Stomach (tissue), 8 donors: ENCODE measurements at regions not wholly inside any gene's neighbourhood (a gene's known extent, or its start where the extent isn't known, plus 50 kb on each side); places are given as distances from the start of the nearest gene placed in this dataset.

ENCODE experiments used
- DNase-seq, 2 donors: peaks; one replicate each; pipeline versions ENCODE4 v3.0.0 to v3.0.0-alpha.2; 2013 to 2019
- H3K27ac ChIP-seq, 5 donors: fragments of 200-600 bp in 4 of 5; sonication (generic) in 4 of 5; one replicate each; pipeline ENCODE4 v1.5.1; 2013 to 2019; ENCODE audit warnings: mild to moderate bottlenecking in 1 of 5, moderate library complexity in 1 of 5
- H3K27me3 ChIP-seq, 3 donors: fragments of 200-600 bp; sonication (generic); one replicate each; pipeline ENCODE4 v1.5.1; 2017 to 2019; ENCODE audit warnings: mixed run types in 1 of 3
- H3K36me3 ChIP-seq, 4 donors: fragments of 200-600 bp; sonication (generic); 1 replicate in 3 of 4; 2 replicates in 1 of 4; pipeline ENCODE4 v1.5.1; 2016 to 2019
- H3K4me1 ChIP-seq, 4 donors: fragments of 200-600 bp; sonication (generic); one replicate each; pipeline ENCODE4 v1.5.1; 2016 to 2019
- H3K4me3 ChIP-seq, 4 donors: fragments of 200-600 bp; sonication (generic) in 3 of 4; one replicate each; pipeline ENCODE4 v1.5.1; 2016 to 2019; ENCODE audit warnings: mild to moderate bottlenecking in 1 of 4
- H3K9me3 ChIP-seq, 4 donors: fragments of 200-600 bp; sonication (generic); one replicate each; pipeline ENCODE4 v1.5.1; 2016 to 2019
- EP300 ChIP-seq: sonication (generic); formaldehyde crosslinking; IDR thresholded peaks from one replicate; pipeline ENCODE4 v1.6.1; 2017; ENCODE audit warnings: antibody characterized with exemption
- POLR2A ChIP-seq, 4 donors: fragments of 450-650 bp; IDR thresholded peaks; one replicate each; pipeline ENCODE4 v1.6.1; 2016; ENCODE audit warnings: antibody characterized with exemption in 4 of 4, control low read depth in 2 of 4, mild to moderate bottlenecking in 1 of 4, moderate library complexity in 1 of 4
- POLR2AphosphoS5 ChIP-seq, 3 donors: sonication (generic); formaldehyde crosslinking; IDR thresholded peaks; one replicate each; pipeline ENCODE4 v1.6.1; 2016; ENCODE audit warnings: antibody characterized with exemption in 3 of 3
- WGBS, 5 donors: extraction: QIAGEN DNeasy Blood & Tissue Kit in 3 of 5; methylation state at CpG; one replicate each; pipeline versions ENCODE4 v1.1.5 to v1.1.7; 2013 to 2018; 5-methylcytosine and 5-hydroxymethylcytosine counted together
- intact Hi-C: fragments of 100-400 bp; cut with DNase I; formaldehyde crosslinking; loops from one replicate; pipeline ENCODE4 v1.15.1; 2023; ENCODE audit warnings: low total_unique reads
- TF ChIP-seq, protein P1 (sequence below), 7 experiments: fragments of 450-650 bp in 4 of 7; fragments of 200-600 bp in 3 of 7; sonication (generic) in 3 of 7; IDR thresholded peaks; one replicate each; pipeline ENCODE4 v1.5.1; 2016 to 2019; ENCODE audit warnings: antibody characterized with exemption in 7 of 7, control low read depth in 2 of 7, mild to moderate bottlenecking in 1 of 7
- donor health status: healthy with polysubstance abuse.
- donor health status: Bipolar disorder and iron deficiency.
- donor health status: healthy.

DNA sequence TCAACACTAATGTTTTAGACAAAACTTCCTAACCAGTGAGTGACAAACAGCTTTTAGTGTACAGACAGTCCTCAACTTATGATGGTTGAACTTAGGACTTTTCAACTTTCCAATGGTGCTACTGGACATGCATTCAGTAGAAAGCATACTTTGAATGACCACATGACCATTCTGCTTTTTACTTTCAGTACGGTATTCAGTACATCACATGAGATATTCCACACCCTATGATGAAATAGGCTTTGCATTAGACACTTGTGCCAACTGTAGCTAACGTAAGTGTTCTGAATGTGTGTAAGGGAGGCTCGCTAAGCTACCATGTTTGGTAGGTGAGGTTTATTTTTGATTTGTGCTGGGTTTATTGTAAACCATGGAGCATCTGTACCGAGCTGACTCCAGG is 113.7 kb downstream of the WNT7A start:
- 63 to 75% (median 69%) methylated on average over 4 of the region's 4 CpGs for WGBS, 5 donors
- no peak overlapping the region for H3K27ac ChIP-seq
- H3K4me3 ChIP-seq = no peak overlapping the region
- H3K4me1 ChIP-seq = no peaks in the 10 kb centered on the region
- DNase-seq = no peak
- no peak for TF ChIP-seq POLR2AphosphoS5 (IDR thresholded peaks at IDR 0.05)
- TF ChIP-seq, protein P1, sequence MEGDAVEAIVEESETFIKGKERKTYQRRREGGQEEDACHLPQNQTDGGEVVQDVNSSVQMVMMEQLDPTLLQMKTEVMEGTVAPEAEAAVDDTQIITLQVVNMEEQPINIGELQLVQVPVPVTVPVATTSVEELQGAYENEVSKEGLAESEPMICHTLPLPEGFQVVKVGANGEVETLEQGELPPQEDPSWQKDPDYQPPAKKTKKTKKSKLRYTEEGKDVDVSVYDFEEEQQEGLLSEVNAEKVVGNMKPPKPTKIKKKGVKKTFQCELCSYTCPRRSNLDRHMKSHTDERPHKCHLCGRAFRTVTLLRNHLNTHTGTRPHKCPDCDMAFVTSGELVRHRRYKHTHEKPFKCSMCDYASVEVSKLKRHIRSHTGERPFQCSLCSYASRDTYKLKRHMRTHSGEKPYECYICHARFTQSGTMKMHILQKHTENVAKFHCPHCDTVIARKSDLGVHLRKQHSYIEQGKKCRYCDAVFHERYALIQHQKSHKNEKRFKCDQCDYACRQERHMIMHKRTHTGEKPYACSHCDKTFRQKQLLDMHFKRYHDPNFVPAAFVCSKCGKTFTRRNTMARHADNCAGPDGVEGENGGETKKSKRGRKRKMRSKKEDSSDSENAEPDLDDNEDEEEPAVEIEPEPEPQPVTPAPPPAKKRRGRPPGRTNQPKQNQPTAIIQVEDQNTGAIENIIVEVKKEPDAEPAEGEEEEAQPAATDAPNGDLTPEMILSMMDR (IDR thresholded peaks at IDR 0.05) = no peak
- TF ChIP-seq POLR2A (IDR thresholded peaks at IDR 0.05) = no peak
- TF ChIP-seq EP300 = no peak
- peaks cover 0 to 14% (median 1%) of the 10 kb centered on the region in 4 donors for H3K9me3 ChIP-seq
- peaks cover 0 to 7% (median 0%) of the 10 kb centered on the region in 3 donors for H3K27me3 ChIP-seq
- no peaks in the 10 kb centered on the region for H3K36me3 ChIP-seq
- intact Hi-C loops = no loop called here

DNA sequence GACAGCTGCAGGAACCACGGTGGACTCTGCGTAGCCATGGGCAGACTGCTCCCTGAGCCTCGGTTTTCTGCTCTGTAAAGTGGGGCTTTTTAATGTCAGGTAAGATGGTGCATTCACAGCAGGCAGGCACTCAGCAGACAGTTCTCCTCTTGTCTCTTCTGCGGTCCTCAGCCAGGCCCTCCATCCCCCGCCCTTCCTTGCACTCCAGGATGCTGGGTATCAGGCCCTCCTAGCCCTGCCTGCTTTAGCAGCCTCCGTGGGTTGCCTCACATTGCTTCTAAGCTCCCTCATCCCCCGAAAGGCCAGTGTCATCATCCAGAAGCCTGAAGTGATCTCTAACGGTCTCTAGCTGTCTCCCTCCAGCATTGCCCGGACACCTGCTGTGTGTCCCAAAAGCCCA is 115.7 kb downstream of the WNT7A start:
- no peaks in the 10 kb centered on the region for H3K4me1 ChIP-seq
- H3K27me3 ChIP-seq = peaks cover 0 to 7% (median 0%) of the 10 kb centered on the region in 3 donors
- intact Hi-C loops = no loop called here
- no peaks in the 10 kb centered on the region for H3K36me3 ChIP-seq
- DNase-seq = no peak
- peaks cover 0 to 14% (median 1%) of the 10 kb centered on the region in 4 donors for H3K9me3 ChIP-seq
- TF ChIP-seq POLR2AphosphoS5 (IDR thresholded peaks at IDR 0.05) = no peak
- TF ChIP-seq, protein P1 (IDR thresholded peaks at IDR 0.05) = no peak
- no peak for TF ChIP-seq POLR2A (IDR thresholded peaks at IDR 0.05)
- no peak for TF ChIP-seq EP300
- WGBS, 5 donors = 63 to 72% (median 71%) methylated on average over 9 of the region's 9 CpGs
- H3K27ac ChIP-seq = no peak overlapping the region
- H3K4me3 ChIP-seq = no peak overlapping the region

DNA sequence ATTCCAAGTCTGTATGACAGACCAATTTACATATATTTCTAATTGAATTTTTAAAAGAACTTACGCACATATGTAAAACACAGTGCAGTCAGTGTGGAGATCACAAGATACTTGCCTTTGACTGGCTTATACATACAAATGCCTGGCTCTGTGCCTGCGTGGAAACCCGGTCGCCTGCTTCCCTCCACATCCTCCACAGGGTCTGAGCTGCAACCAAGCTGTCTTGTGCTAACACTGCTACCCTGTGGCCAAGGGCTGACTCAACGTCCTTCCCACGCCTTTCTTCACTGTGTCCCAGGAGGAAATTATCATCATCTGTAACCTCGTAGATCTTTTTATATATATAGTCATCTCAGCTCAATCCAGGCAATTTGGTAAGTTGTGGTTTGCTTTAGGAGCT is 117.0 kb downstream of the WNT7A start:
- TF ChIP-seq, protein P1 (IDR thresholded peaks at IDR 0.05) = no peak
- TF ChIP-seq EP300 = no peak
- TF ChIP-seq POLR2A (IDR thresholded peaks at IDR 0.05) = no peak
- TF ChIP-seq POLR2AphosphoS5 (IDR thresholded peaks at IDR 0.05) = no peak
- no peak for DNase-seq
- 69 to 82% (median 77%) methylated on average over 7 of the region's 7 CpGs for WGBS, 5 donors
- intact Hi-C loops = no loop called here
- peaks cover 0 to 14% (median 1%) of the 10 kb centered on the region in 4 donors for H3K9me3 ChIP-seq
- no peaks in the 10 kb centered on the region for H3K4me1 ChIP-seq
- H3K4me3 ChIP-seq = no peak overlapping the region
- peaks cover 0 to 1% (median 0%) of the 10 kb centered on the region in 3 donors for H3K27me3 ChIP-seq
- no peaks in the 10 kb centered on the region for H3K36me3 ChIP-seq
- H3K27ac ChIP-seq = no peak overlapping the region

DNA sequence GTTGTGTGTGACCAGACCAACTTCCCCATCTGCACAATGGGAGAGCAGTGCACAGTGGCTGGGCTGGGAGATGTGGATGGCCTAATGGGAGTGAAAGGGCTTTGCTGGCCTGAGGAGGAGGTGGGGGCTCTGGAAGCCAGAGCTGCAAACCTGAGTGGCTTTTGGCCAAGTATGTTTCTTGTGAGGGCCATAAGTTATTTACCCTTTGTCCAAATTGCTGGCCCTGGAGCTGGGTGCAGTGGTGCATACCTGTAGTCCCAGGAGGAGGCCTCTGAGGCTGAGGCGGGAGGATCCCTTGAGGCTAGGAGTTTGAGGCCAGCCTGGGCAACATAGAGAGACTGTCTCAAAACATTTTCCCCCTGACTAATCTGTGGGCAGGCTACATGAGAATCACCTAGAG is 129.1 kb downstream of the WNT7A start:
- TF ChIP-seq POLR2AphosphoS5 (IDR thresholded peaks at IDR 0.05) (no peak), EP300 (no peak), POLR2A (IDR thresholded peaks at IDR 0.05) (no peak)
- TF ChIP-seq, protein P1 (IDR thresholded peaks at IDR 0.05) = no peak

More for the DNA sequence above, 129.1 kb downstream of the WNT7A start:
- no peak overlapping the region for H3K4me3 ChIP-seq
- no peak for DNase-seq
- intact Hi-C loops = no loop called here
- H3K4me1 ChIP-seq = no peaks in the 10 kb centered on the region
- peaks cover 0 to 9% (median 0%) of the 10 kb centered on the region in 3 donors for H3K27me3 ChIP-seq
- peaks cover 0 to 11% (median 3%) of the 10 kb centered on the region in 4 donors for H3K9me3 ChIP-seq
- no peaks in the 10 kb centered on the region for H3K36me3 ChIP-seq
- H3K27ac ChIP-seq = no peak overlapping the region
- 60 to 97% (median 88%) methylated on average over 1 of the region's 1 CpG for WGBS, 5 donors
